NCI-H1436 treated with DMSO at 0.1 percent for 48 hours (cell line): ENCODE measurements at regions not wholly inside any gene's neighbourhood (a gene's known extent, or its start where the extent isn't known, plus 50 kb on each side); places are given as distances from the start of the nearest gene placed in this dataset.

Experiments used
- DNase-seq: peaks from one replicate; lab custom pipeline; 2025; lab: John Stamatoyannopoulos, UW

GRCh38 chr2:104163611-104164130 lies 690.2 kb upstream of the POU3F3 start:
- no peak for DNase-seq

- DNase-seq: no peak
These were observed 689.1 kb upstream of the POU3F3 start for GRCh38 chr2:104164721-104165252.

- DNase-seq: no peak
These were observed 676.7 kb upstream of the POU3F3 start for GRCh38 chr2:104177179-104177578.

- DNase-seq: no peak
These were observed 674.3 kb upstream of the POU3F3 start for GRCh38 chr2:104179644-104180043.

GRCh38 chr2:104200533-104201168 lies 653.3 kb upstream of the POU3F3 start:
- DNase-seq: no peak

GRCh38 chr2:104213758-104214157 lies 640.2 kb upstream of the POU3F3 start:
- DNase-seq: no peak

GRCh38 chr2:104215269-104216161 lies 638.4 kb upstream of the POU3F3 start:
- DNase-seq: no peak

- DNase-seq: no peak
These were observed 620.3 kb upstream of the POU3F3 start for GRCh38 chr2:104233591-104233990.

GRCh38 chr2:104236491-104236890 lies 617.4 kb upstream of the POU3F3 start:
- no peak for DNase-seq

GRCh38 chr2:104240984-104241383 lies 612.9 kb upstream of the POU3F3 start:
- DNase-seq: no peak

- DNase-seq: no peak
These were observed 604.3 kb upstream of the POU3F3 start for GRCh38 chr2:104249629-104250028.

- DNase-seq: no peak
These were observed 603.3 kb upstream of the POU3F3 start for GRCh38 chr2:104250635-104251034.

GRCh38 chr2:104254017-104254416 lies 599.9 kb upstream of the POU3F3 start:
- no peak for DNase-seq

GRCh38 chr2:104262714-104263113 lies 591.2 kb upstream of the POU3F3 start:
- no peak for DNase-seq

- no peak for DNase-seq
These were observed 574.3 kb upstream of the POU3F3 start for GRCh38 chr2:104279646-104280045.

- DNase-seq: no peak
These were observed 573.7 kb upstream of the POU3F3 start for GRCh38 chr2:104280216-104280615.

GRCh38 chr2:104286841-104287240 lies 567.1 kb upstream of the POU3F3 start:
- no peak for DNase-seq

GRCh38 chr2:104289651-104290565 lies 564.0 kb upstream of the POU3F3 start:
- no peak for DNase-seq

GRCh38 chr2:104290566-104290891 lies 563.4 kb upstream of the POU3F3 start:
- no peak for DNase-seq

GRCh38 chr2:104312684-104313083 lies 541.2 kb upstream of the POU3F3 start:
- no peak for DNase-seq

GRCh38 chr2:104318001-104318665 lies 535.8 kb upstream of the POU3F3 start:
- no peak for DNase-seq
